Stimulated activated CD8-positive, alpha-beta memory T cell treated with anti-CD3 and anti-CD28 coated beads, Interleukin-4, amount 100 ng/mL, for 4 hours (primary cell): ENCODE measurements at regions not wholly inside any gene's neighbourhood (a gene's known extent, or its start where the extent isn't known, plus 50 kb on each side); places are given as distances from the start of the nearest gene placed in this dataset.
"Not testable (repeated sequence)": the region's sequence is repeated elsewhere in the genome, so short reads cannot be mapped to it uniquely, and the experiment has no call there.

Source experiments
- DNase-seq, 2 donors: peaks; one replicate each; pipeline ENCODE4 v3.0.0-alpha.2; 2020; ENCODE audit warnings: low read depth in 2 of 2, low spot score in 1 of 2

DNA sequence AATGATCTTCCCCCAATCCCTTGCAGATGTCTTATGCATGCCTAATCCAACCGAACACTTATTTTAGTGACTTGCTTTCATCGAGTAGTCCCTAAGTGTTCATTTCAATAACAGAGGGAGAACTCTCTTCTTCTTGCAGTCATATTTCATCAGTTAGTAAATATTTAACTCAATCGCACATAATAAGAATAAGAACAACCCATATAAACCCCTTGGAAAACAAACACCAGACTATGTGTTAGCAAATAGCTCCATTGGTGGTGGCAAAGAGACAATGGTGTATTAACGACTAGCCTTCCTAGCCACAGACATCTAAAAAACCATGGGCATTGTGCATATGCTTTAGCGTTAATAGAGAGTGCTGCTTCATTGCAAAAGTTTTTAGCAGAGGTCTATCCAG, 725.8 kb downstream of the BCL11A start:
- DNase-seq: no peak

DNA sequence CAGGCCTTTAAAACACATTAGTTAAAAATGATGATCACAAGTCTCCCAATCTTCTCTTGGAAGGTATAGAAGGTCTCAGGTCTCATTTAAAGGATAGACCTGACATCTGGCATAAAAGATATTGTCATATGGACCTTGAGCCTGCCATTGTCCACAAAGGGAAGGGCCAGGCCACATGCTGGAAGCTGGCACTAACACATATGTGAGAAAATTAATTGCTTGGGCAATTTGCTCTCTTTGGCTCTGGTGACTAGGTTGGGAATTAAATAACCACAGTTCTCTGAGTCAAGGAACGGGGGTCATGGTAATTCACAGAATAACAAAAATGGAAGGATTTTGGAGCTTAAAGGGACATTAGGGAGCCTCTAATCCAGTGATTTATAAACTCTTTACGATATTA, 727.3 kb downstream of the BCL11A start:
- no peak for DNase-seq

DNA sequence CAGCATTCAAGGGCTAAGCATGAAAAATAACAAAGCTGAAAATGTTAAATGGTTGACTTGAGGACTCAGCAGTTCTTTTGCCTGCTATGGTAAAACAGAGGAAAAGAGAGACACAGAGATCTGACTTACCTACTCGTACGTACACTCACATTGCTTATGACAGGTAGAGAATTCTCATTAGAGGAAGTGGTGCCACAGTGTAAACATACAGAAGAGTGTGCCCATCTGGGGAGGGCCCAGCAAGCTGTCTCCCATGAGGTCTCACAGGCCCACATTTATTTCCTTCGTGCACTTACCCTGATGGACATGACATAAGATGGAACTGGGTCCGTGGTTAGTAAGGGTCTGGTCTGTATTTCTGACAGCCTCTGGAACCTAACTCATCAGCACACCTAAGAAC, 729.1 kb downstream of the BCL11A start:
- DNase-seq: no peak

DNA sequence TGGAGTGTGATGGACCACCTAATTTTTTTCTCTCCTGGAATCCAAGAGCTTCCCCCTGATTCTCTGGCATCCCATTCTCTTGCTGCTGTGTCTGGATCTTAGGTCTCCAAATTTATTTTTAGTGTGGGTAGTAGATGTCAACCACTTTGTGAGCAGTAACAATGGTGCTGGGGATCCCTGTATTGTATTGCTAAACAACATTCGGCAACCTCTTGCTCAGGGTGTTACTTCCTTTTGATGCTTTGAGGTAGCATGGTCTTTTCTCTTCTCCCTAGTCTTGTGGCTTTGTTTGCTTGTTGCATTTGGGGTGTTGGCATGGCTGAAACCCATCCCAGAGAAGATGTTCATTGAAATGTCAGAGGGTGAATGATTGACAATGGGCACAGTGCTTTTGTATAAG, 737.4 kb downstream of the BCL11A start:
- DNase-seq: no peak

DNA sequence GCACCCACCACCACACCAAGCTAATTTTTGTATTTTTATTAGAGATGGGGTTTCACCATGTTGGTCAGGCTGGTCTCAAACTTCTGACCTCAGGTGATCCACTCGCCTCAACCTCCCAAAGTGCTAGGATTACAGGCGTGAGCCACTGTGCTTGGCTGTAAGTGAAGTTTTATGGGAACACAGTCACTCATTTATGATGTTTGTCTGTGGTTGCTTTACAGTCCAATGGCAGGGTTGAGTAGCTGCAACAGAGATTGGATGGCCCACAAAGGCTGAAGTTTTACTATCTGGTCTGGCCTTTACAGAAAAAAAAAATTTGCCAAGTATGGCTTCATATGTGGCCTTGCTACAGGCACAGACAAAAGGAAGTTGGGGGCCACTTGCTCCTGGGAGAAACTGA, 743.2 kb downstream of the BCL11A start:
- not testable (repeated sequence) for DNase-seq

DNA sequence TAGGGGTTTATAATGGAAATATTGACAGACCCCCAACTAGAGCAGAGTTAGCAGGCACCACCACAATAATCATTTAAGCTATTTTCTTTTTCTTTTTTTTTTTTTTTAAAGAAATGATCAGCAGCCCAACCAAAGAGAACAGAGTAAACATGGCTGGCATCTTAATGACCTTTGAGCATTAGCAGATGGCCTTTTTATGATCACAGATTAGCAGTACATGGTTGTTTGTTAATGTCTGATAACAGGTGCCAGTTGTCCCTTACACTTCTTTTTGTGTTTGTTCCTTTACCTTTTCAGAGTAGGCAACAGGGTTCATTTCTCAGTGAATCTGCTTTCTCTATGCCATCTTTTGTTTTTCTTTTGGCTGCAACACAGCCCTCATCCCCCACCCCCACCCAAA, 747.0 kb downstream of the BCL11A start:
- DNase-seq: no peak

DNA sequence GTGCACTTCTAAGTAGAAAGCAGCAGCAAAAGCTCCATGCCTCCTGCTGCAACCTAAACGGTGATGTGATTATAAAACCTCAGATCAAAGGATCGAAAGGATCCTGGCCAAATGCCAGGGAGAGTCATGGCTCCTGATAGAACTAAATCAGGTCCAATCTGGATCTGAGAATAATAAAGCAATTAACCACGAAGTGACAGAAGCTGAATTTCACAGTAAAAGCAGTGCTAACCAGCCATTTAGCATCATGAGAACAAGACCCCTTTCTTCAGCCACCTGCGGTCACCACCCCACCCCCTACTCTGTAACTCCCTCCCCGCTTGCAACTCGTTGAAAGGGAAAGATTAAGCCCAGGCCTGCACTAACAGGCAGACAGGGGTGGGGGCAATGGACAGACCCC, 748.7 kb downstream of the BCL11A start:
- no peak for DNase-seq

DNA sequence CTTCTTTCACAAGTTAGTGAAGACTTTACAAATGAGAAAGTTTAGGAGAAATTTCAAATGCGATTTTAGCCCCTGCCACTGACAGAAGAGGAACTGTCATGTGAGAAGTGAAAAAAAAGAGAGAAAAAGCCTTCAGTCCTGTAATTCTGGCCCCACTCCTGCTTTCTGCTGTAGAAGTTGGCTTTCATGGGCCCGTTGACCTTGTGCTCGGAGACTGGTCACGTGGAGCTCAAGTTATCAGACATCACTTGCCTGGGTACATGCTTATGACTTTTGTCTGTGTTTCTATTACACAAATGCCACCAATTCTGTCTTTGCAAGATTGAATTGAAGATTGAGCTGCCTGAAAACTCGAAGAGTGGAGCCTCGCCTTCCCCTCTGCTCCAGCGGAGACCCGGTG, 749.9 kb downstream of the BCL11A start:
- no peak for DNase-seq

DNA sequence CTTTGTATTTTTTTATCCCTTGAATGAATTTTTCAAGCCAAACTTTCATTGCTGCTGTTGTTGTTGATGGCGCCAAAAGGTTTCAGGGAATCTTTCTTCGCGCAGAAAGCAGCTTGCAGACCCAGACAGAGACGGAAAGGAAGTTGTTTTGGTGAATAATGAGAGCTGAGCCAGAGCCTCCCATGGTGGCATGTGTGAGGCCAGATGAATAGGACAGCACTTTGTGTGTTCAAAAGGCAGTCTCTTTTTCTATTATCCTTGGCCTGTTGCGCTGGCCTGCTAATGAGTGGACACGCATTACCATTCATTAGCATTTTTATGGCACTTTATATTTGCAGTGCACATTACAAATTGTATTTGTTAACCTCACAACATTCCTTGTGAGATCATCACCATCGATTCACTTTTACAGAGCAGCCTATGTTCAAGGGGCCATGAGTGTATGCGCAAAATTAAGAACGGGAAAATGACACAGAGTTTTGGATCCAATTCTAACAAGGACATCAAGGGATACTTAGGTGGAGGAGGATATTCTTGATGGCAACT, 754.7 kb downstream of the BCL11A start:
- no peak for DNase-seq

DNA sequence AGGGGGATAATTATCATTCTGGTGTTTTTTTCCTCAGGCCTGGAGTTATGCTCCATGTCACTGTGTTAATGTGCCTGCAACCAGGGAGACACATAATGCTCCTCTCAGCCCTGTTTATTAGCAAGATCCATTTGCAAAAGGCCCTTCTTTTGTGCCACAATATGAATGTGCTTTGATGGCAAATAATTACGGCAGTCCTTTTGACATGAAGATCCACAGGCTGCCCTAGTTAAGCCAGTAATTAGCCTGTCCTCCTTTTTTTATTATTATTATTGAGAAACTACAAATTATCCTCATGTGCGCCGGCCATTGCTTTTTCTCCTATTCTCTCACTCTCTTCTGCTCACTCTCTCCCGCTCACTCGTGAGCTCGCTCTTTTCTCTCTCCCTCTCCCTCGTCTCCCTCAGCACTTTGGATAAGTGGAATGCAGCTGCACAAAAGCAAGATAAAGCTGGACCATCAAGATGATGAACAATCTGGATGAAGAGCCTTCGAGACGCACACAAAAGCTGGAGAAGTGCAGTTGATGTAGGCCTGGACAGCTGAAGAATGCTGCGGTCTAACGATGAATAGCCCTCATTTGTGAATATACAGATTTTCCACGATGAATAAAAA, 762.3 kb downstream of the BCL11A start:
- no peak for DNase-seq

DNA sequence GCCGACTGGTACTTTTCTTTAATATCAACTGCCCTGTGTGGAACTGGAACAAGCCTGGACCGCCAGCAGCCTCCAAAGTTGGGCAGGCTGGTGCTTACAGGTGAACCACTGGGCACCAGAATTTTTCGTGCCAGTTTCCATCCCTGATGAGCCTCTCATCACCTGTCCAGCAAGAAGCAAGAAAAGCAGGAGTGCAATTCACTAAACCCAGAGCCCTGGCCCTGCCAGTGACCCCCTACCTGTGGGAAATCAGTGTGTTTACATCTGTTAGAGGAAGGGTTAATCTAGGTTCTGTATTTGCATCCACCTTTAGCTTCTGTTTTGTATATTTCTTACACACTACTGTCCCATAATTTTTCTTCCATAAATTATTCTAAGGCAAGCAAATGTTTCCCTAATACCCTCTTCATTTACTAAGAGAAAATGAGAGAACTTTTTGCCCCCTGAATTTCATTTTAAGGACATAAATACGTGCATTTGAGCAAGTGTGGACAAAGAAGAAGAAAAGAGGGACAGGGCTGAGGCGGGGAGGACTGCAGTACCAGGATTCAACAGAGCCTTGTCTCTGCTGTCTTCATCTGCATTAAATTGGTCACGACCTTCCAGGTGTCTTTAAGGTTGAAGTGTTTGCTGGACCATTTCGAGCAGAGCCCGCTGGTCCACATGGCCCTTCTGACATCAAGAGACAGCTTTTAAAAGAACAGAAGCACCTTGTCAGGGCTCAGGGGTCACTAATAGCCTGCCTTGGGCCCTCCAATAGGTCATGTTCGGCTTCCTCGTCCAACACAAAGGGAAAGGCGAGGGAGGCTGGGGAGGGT, 763.1 kb downstream of the BCL11A start:
- DNase-seq: no peak

DNA sequence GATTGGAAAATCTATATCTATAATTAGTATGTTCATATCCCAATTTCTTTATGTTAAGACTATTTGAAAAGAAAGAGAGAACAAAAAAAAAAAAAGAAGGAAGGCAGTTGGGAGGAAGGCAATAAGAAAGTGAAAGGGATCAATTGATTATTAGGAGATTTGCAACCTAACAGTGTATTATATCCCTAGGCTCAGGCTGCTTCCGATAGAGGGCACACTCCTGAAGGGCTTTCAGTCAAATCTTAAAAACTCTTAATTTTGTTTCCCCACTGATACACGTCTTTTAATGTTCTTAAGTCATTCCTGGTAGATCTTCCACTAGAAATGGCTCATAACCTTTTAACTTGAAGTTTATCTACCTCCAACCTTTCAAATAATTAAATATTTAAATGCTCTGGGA, 763.9 kb downstream of the BCL11A start:
- DNase-seq: no peak

DNA sequence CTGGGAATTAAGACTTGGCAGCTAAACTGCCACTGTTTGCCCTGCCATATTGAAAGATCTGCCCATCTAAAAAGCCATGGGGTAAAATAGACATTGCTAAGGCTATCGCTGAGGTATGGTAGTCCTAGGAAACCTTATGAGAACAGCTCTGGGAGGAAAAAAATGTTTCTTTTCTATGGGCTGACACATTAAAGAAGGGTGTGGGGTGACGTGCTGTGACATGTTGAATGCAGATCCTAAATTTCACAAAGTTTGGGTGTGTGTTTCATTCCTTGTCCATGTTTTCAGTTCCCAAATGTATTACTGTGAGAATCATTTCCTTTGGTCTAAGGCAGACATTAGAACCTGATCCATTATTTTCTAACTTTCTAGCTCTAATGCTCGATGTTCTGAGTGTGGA, 766.4 kb downstream of the BCL11A start:
- DNase-seq: no peak

DNA sequence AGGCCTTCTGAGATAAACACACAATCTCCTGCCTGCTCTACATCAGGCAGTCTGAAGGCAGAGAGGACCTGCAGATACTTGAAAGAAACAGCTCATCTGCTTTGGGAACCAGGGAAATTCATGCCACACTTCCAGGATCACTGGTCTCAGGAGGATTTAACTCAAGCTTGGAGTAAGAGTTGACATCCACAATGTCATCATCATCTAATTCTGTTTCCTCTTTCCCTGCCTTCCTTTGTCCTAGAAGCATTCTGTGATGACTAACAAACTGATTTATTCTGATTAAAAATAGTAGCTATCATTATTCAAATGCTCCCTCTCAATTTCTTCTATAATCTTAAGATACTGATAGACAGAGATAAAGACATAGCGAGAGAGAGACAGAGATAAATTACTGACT, 766.8 kb downstream of the BCL11A start:
- no peak for DNase-seq

DNA sequence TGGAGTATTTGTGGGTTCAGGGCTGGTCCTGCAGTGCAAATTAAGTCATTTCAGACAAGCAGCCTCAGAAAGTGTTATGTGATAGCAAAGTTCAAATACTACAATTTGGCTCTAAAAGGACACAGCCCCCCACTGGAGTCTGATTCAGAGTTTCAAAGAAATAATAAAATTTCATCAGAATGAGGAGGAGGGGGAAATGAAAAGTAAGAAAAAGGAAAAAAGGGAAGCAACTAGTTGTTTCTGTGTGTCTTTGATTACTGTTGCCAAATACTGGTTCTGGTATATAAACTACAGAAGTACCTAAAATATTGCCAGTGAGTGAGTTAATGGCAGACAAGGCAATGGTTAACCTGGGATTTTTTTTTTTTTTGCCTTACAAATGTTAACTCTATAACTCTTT, 773.9 kb downstream of the BCL11A start:
- DNase-seq: no peak

DNA sequence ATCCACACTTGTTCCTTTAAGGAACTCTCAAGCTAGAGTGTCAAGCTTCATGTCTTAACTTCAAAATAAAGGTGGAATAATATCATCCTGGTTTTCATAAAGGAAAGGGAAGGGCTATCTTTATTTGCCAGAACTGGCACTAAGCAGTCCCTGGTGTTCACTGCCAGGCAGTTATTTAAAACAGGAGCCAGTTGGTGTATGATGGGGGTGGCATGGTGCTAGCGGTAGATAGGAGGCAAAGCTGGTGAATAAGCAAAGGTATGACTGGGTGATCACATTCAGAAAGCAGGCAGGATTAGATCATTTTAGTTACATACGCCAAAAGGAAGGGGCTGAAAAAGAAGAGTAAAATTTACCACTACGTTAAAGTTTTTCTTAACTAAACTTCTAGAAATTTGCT, 776.3 kb downstream of the BCL11A start:
- no peak for DNase-seq

DNA sequence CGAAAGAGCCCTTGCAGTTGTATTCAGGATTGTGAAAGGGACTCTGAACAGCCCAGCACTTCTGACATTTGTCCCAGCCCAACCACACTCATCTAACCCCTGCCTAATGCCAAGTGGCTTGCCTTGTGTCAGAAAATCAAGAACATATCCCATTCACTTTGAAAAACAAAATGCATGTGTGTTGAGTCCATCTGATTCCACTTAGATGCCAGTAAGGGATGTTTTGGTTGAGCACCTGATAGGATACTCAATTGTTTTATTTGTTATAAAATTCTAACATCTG, 776.8 kb downstream of the BCL11A start:
- DNase-seq: no peak

DNA sequence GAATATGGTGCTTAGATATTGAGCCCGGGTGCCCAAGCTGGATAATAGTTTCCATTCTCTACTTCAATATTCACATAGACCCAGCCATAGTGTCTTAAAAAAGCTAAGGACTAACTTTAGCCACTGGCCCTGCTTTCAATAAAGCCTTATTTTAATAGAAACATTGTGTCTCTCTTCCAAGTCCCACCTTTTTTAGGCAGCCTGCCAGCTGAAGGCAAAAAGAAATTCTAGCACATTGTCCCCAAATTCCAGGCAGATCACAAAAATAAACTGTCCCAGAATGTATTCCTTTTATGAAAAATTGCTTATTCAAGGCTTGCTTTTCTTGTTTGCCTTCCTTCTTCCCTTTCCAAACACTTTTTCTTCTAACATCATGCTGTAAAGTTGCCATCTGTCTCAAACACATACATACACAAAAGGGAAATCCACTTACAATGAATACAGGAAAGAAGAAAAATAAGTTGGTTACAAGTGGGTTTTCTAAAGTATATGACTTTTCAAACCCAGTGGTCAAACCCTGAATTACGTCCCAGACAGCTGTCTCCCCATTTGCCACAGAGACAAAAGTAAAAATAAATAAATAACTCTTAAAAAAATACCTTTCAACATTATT, 778.5 kb downstream of the BCL11A start:
- no peak for DNase-seq

DNA sequence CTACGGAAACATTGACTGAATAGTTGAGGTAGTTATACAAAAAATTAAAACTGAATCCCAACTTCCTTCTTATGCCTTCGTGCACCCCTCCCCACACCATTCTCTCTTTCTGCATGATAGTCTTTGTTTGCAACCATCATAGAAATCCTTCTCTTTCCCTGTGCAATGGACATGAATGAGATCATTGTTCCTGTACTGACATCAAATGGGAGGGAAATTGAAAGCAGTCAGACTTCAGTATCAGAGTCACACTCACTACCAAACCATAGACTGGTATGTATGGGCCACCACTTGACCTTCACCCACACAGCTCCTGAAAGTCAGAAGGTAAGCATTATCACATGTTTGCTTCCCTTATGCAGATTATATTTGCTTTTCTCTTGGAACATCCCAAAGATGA, 782.8 kb downstream of the BCL11A start:
- no peak for DNase-seq

DNA sequence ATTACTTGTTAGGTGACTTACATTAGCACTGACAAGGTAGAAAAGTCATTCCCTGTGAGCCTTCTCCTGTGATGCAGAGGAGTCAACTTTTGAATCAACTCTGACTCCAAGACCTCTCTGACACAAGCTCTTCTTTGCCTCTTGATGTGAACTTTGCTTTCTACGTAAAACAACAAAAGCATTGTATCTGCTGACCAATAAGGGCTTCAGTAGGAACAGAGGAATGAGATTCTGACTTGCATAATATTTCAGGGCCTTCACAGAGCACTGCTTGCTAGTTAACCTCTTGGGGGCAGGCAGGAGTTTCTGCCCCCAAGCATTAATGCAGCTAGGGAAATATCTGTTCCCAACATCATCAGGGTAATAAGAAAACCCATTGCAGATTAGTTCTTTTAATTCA, 791.5 kb downstream of the BCL11A start:
- no peak for DNase-seq

DNA sequence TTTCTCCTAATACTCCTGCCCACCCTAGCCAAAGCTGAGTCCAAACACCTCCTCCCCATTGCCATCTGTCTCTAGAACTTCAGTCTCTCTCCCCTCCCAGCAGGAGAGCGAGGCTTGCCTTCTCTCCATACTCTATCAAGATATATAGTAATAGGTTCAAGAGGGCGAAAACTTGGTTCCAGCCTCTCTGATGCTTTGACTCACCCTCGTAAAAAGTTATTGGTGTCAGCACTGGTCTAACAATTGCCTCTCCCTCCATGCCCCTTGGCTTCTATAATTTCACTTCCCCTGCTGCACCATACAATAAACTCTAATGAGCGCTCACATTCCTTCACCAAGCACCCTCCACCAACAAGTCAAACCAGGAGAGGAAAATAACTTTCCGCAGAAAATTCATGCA, 797.3 kb downstream of the BCL11A start:
- DNase-seq: no peak

DNA sequence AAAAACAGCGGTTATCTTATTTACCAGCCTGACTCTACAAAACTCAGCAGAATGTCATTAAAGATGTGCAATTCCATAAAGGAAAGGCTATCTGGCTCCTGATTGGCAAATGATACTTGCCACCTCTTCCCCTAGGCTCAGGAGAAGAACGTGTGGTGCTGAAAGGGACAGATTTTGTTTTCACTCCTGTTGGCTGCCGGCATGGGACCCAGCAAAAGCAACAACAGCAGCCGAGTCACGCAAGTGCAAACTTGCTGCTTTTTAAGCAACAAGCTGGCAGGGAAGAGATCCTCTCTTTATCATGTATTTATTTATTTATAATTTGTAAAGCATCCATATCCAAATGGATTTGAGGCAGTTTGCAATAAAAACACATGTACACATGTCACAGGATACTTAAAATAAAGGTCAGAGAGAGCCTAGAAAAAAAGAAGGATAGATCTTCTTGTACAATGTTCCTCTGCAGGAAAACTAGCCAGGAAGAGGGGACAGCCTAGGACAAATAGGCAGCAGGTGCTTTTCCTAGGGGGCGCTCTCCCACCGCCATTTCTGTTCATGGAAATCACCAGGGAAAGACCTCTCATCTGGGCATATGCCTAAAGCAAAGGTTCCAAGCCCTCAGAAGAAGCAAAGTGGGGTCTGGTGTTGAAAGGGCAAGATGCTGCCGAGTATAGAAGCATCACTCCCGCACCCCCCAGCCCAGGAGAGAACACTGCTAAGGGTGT, 799.3 kb downstream of the BCL11A start:
- no peak for DNase-seq
